Activated T-helper 9 cell treated with anti-CD3 and anti-CD28 coated beads, Interleukin-2, amount 50 U/mL, for 16 hours (primary cell): ENCODE measurements at regions not wholly inside any gene's neighbourhood (a gene's known extent, or its start where the extent isn't known, plus 50 kb on each side); places are given as distances from the start of the nearest gene placed in this dataset.

ENCODE experiments used
- DNase-seq: peaks from one replicate; pipeline ENCODE4 v3.0.0-alpha.2; 2020; ENCODE audit warnings: low read depth

DNA sequence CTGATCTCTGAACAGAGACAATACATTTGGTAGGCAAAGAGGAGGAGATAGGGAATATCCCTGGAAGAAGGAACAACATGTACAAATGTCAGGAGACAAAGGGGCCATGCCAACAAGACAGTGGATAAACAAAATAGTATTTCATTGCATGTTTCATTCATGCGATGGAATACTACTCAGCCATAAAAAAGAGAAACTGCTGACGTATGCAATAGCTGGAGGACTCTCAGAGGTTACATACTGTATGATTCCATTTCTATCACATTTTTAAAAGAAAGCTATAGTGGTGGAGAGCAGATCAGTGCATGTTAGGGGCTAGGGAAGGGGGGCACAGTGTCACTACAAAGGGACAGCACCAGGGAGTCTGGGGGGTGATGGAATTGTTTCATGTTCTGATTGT is 572.9 kb upstream of the CADM1 start:
- no peak for DNase-seq

DNA sequence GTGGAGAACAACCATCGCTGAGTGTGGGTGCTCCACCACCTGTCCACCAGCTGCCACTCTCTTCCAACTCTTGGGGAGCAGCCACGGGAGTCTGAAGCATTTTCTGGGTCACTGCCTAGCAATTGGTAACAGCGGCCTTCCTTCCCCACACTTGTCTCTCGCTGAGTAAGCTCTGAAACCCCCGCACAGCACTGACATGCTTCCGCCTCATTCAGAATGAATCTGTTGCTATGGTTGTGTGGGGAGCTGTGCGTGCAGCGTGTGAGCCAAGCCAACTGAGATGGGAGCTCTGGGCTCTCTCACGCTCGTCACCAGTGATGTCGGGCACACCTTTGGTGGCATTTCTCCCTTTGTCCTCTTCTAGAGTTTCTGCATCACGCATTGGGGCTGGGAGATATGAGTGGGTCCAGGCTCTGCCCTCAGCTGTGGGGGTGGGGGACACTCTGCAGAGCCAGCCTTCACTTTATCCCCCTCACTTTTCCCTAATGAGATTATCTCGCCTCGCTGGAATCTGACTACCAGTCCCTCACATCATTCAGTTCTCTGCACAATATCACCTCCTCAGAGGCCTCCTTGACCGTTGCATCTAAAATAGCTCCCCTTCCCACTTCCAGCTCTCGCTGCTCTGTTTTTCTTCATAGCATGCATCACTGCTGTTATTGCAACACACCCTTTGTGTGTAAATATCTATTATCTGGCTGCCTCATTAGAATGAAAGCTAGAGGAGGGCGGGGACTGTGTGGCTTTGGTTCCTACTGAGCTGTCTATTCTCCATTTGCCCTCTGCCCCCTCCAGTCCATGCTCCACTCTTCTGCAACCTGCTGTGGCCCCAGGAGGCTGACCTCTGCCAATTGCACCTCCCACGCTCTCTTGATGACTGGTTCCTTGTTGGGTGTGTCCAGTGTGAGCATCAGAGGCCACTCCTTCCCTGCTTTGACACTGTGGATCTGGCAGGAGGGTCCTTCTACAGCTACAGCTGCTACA is 569.9 kb upstream of the CADM1 start:
- no peak for DNase-seq

DNA sequence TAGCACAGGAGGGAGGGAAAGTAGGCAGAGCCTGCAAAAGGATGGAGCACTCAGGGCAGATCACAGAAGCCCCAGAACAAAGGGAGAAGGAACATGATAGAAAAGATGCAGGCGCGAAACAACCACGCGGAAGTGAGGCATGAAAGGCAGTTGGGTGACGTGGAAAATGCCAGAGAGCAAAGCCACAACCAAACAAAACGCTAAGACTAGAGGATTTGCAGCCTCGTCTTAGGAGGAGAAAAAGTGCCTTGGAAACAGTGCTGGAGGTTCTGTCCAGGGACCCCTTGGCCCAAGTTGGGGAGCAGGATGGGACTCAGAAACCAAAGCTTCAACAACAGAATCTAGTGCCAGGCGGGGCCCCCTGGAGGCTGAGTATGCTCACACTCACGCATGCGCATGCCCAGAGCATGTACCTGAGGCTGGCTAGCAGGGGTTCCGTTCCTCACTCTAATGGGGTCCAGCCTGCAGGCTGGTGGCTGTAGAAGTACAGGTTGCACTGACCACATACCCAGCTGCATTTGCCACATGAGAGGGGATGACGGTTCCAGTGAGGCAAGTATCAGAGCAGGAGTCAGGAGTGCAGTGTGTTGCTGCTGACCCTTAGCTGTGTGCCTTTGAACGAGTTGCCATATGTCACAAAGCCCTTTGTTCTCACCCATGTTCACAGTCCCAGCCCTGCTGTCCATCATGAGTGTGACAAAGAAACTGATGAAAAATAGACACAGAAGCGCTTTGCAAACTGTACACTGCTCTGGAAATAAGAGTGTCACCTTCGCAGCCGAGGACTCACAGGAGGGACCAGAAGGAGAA is 568.6 kb upstream of the CADM1 start:
- DNase-seq: no peak

DNA sequence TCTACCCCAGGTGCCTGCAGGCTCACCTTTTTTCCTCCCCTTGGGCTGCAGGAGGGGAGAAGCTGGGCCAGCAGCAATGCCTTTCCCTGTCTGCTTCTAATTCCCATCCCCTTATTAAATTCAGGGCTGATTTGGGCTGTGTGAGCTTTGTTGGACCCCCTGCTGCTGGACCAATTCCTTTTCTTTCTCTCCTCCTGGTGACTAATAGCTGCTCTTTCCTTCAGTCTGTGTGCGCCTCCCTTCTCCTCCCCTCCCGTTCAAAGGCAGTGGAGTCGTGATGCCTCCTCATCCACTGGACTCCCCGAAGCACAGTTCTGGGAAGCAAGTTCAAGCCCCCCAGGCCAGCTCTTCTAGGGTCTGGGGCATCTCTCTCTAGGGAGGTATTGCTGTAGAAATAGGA is 567.9 kb upstream of the CADM1 start:
- no peak for DNase-seq

DNA sequence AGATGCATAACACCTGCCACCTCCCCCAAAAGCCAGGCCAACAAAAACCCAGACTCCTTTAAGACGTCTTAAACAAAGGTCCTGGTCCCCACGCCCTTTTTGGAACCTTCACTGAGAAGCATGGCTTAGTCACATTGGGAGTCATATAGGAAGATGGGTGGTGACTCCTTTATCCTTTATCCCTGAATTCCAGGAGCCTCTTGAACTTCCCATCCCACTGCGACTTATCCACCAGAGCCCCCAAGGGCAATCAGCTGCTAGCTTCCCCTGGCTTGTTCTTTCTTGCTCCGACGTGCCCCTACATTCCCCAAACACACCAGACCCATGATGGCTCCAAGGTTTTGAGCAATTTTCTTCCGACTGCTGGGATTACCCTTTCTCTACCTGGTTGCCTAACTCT is 567.0 kb upstream of the CADM1 start:
- no peak for DNase-seq

DNA sequence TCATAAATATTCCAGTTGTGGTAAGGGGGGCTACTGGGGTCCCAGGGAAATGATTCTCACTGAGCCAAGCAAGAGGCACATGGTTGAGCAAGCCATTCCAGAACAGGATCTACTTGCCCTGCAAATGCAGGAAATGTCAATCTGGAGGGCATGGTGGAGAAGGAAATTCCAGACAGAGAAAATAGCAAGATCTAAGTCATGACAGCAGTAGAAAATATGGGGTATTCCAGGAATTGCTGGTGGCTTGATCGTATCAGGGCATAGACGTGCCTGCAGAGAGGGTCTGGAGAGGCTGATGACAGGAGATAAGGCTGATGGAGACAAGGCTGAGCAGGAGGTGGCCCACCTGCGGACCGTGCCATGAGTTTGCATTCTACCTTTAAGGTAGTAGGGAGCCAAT is 566.3 kb upstream of the CADM1 start:
- DNase-seq: no peak

DNA sequence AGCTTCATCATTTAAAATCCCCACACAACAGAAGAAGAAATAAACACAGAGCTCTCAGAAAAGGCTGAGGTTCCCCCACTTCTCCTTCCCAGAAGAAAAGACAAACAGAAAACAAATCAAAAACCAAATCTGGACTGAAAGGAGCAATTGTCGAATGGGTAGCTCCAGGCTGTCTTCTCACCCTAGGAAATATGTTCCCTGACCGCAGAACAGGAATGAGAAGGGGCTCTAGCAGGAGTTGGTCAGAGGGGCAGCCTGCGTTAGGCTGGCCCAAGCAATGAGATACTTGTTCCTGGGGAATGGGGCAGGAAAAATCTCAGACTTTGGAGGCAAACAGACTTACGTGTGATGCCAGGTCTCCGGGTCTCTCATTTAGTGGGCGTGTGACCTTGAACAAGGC is 562.6 kb upstream of the CADM1 start:
- DNase-seq: no peak

DNA sequence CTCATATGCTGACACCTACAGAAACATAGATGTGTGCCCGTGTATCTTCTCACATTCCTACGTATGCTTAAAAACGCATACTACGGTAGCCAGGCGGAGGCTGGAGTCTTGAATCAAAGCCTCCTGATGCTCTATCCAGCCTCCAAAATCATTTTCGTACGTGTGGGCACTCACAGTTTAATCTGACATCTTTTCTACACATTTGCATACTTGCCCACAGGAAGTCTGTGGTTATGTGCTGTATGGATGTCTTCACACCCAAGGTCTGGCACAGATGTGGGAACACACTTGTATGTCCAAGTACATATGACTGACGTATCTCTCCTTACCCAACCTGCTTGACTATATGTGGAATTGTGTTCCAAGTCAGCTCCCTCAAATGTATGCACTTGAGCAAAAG is 561.8 kb upstream of the CADM1 start:
- DNase-seq: no peak

DNA sequence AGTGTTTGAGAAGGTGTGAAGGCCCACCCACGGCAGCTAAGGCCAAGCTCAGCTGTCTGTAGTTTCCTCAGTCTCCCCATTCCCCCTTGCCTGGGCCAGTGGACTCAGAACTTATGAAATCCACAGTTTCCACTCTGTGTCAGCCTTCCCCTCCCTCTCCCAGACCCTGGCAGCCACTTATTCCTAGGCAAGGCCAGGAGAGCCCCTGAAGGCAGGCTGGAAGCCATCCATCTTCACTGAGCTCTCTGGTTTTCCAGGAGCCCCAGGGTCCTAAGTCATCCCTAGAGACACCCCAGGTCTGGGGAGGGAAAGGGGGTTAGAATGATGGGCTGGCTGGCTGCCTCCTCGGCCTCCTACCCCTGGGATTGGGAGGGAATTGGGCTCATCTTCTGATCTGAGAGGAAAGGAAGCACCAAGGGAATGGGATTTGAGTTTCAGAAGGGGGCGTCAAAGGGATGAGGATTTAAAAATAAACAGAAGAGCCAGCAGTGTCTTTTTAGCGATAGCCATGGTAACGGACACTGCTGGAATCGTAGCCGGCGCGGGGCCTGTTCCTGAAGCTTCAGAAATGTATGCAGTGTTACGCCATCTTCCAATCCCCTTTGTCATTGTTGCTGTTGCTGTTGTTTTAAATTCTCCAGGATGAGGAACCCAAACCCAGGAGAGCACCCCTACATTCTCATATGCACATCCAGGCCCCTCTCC is 561.1 kb upstream of the CADM1 start:
- DNase-seq: no peak

DNA sequence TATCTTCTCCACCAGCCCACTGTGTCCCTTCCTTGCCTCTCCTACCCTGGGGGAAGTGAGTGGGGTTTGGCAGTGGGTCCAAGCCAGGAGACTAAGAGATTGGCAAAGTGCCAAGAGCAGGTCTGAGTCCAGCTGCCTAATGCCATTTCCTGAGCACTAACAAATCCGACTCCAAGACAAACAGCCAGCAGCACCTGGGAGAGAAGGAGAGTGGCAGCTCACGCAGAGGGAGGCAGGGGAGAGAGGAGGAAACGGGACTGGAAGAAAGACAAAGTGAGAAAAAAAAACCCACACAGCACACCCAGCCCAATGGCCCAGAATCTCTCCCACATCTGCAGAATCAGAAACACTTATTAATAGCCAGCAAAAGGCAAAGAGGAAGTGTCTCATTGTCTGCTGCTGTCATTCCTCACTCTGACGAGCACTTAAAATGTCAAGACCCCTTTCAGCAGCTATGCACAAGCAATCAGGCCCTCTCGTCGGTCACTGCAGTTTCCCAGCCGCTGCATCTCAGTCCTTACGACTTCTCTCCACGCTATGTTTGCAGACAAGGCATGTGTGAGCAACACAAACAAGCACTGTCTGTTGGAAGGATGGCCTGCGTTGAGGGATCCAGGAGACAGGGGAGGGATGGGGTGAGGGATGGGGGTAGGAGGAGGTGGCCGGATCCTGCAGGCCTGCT is 558.4 kb upstream of the CADM1 start:
- DNase-seq: no peak

DNA sequence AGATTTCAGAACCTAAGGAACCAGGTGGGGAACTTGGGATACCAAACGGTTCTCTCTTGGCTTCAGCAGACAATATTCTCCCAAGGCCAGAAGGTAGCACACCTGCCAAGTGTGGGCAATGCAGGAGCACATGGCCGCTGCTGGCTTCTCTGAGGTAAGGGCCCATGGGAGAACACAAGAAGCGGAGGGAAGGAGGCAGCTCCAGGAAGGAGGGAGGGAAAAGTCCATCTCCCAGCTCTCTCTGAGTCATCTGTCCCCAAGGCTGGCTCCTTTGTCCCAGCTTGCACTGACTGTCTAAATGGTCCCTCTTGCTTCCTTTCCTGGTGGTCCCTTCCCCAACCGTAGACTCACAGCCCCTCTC is 557.9 kb upstream of the CADM1 start:
- no peak for DNase-seq

DNA sequence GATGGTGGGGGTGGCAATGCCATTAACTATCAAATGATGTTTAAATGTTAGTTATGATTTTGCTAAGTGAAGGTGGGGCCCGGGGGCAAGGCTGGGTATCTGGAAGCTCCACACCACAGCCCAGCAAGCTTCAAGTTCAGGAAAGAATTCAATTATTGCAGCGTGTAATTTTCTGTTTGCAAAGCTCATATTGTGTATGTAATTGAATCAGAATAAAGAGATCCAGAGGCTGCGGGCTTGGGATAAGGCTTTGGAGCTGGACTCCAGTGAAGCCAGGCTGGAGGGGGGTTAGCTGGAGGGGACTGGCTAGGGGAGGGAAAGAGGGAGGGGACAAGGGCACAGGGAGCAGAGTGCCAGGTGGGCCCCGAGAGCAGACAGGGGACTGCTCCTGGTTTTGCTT is 557.1 kb upstream of the CADM1 start:
- DNase-seq: no peak

DNA sequence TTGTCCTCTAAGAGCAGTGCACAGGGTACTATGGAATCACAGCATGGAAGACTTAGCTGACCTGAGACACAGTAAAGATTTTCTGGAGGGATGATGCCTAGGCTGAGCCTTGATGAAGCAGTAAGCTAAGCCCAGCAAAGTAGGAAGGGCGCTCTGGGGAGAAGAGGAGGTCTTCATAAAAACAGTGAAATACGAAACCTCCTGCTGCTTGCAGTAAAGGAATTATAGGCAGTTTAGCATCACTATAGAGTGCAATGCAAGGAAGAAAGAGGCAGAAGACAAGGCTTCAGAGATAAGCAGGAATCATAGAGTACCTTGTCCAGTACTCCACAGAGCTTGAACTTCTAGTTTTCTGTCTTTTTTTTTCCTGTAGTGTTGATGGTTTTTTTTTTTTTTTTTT is 555.7 kb upstream of the CADM1 start:
- DNase-seq: no peak

DNA sequence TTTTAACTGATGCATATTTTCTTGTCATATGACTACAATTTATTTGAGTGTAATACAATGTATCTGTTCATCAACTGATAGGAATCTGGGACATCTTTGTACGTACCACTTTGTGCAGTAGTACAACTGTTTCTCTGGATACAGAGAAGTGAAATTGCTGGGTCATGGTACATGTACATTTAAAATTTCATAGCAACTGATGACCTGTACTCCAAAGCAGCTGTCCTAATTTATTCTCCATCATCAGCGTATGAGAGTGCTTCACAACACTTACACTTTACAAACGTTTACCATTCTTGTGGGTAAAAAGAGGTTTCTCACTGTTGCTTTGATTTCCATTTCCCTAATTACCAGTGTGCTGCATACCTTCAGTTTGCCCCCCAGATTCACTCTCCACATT is 552.8 kb upstream of the CADM1 start:
- no peak for DNase-seq

DNA sequence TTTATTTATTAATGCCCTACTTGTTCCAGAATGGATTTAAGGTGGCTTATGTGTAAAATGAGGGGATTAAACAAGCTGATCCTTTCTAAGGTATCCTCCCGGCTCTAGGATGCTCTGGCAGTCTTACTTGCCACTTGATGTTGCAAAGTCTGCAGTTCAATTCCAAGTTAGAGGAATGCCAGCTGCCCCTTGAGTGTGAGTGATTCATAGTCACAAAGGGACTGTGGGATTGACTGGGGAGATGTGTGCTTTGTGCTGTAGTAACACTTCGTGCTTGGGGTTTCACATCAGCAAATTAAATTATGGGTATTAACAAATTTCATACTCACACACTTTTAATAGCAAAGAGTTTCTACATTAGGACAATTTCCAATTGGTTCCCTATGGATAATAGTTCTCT is 550.8 kb upstream of the CADM1 start:
- no peak for DNase-seq

DNA sequence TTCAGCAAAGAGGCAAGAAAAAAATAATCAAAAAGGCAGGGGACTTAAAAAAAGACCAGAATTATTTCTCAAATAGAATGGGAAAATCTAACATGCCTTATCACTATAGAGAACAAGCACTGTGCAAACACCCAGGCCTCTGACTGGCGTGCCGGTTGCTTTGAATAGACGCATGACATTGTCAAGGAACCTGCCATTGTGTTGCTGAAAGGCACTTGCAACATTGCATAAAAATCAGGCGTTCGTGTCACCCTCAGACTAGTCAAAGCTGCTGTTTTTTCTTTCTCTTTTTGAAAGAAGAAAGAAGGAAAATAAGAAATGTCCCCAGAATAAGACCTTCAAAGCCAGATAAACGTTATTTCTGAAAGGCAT is 549.3 kb upstream of the CADM1 start:
- no peak for DNase-seq

DNA sequence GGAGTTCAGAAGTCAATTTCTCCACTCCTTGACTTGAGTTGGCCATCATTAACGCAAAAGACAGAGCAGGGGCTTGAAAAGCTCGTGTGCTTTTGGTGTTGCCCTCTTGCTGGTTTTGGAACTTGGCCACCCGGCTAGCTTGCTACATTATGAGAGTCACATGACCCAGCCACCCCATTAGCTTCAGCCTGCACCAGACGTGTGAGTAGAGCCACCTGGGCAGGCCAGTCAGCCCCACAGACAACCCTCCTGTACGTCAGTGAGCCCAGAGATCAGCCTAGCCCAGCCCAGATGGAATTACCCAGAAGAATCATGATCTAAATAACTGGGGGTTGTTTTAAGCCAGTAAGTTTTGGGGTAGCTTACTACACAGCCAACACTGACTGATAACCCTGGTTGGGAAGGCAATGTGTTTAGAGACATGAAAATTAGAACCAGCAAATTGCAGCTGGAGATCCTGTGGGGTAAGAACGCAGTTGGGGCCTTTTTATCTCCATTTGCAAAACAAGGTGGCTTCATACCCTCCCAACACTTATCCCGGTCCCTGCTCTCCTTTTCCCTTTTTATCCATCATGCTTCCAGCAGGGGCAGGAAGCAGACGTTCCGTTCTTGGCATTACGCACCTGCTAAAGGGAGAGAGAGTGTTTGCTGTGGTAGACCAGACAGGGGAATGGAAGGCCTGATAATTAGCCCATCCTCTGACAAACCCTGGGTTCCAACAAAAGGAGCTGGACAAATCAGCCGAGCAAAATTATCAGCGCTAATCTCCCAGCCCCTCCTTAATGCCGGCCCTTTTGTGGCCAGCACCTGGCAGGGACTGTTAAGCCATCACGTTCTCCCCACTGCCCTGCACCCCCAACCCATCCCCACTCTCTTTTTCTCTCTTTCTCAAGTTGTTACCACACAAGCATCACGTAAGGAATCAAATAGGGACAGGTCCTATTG is 548.7 kb upstream of the CADM1 start:
- DNase-seq: no peak

DNA sequence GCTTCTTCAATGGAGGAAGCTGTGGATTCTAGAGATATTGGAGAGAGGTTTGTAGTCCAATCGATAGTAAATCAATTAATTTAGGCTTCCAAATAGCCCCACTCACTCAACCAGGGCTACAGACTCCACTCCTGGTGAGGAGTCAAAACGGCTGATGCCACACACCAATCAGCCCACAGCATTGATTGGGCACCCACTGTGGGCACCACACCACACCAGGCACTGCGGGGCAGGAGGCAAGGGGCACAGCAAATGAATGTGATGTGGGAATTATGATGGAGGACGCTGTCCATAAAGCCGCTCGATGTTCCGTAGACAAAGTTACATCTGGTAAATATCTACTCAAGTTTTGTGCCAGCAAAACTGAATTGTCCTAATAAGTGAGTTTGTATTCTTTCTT is 547.3 kb upstream of the CADM1 start:
- no peak for DNase-seq

DNA sequence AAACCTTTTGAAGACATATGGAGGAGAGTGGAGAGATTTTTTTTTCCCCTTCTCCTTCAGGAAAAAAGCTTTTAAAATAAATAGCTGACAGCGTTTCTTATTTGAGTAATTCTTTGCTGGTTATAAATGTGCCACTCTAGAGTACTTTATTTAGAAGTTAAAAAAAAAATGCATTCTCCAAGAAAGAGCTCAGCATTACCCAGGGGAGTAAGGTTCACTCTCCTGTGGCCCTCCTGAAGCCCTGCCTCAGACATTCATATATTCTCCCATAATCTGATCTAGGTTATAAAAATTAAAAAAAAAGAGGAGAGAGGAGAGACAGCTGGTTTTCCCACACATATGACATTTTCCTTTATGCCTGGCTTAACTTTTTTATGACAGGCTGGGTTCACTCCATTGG is 545.2 kb upstream of the CADM1 start:
- DNase-seq: no peak

DNA sequence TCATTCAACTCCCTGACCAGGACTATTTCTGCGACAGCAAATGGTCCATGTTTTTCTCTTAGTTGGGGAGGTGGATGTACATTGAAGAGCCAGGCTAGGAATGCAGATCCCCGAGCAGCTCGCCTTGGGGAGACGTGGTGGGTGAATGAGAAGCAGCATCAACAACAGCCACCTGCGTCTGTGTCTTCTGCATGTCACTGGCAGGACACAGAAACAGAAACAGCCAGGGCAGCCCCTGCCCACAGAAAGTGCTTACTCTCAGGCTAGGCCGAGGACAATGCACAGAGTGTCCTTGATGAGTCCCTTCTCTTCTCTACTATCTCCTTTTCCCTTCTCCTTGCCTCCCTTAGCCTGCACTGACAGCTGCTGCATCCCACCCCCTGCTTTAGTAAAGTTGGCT is 541.9 kb upstream of the CADM1 start:
- no peak for DNase-seq

DNA sequence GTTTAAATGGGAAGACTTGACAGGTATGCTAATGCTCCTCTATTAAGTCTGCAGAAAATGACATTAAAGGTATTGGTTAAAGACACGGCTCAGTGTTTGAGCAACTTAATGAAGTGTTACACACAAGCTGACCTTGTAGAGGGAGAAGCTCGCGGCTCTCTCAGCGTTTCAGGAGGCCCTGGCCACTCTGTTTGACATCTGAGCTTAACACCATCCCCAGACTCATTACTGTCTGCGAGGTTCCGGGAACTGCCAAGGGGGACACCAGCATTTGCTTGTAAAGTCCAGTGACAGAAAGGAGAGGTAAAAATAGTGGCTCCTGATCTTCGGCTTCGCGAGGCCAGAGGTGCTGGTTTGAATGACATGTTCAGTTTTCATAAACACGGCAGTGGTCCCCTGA is 540.7 kb upstream of the CADM1 start:
- DNase-seq: no peak
